HepG2 (cell line): ENCODE measurements at regions not wholly inside any gene's neighbourhood (a gene's known extent, or its start where the extent isn't known, plus 50 kb on each side); places are given as distances from the start of the nearest gene placed in this dataset.

Experiments used
- HOXA3 ChIP-seq: sonication (generic); formaldehyde crosslinking; IDR thresholded peaks from 2 replicates; pipeline ENCODE4 v1.5.0; 2020; ENCODE audit warnings: missing genetic modification reagents
- NR2F2 ChIP-seq: IDR thresholded peaks from 2 replicates; pipeline ENCODE4 v1.6.1; 2012; ENCODE audit warnings: low read depth, inconsistent platforms, borderline replicate concordance
- SATB2 ChIP-seq: sonication (generic); formaldehyde crosslinking; IDR thresholded peaks from 2 replicates; pipeline ENCODE4 v1.5.0; 2020; ENCODE audit warnings: missing genetic modification reagents
- ZBTB7B ChIP-seq: sonication (generic); formaldehyde crosslinking; IDR thresholded peaks from 2 replicates; pipeline ENCODE4 v1.4.0; 2020; ENCODE audit warnings: missing genetic modification reagents
- ZNF274 ChIP-seq: sonication (generic); formaldehyde crosslinking; IDR thresholded peaks from 2 replicates; pipeline ENCODE4 v1.5.1; 2020; ENCODE audit warnings: mild to moderate bottlenecking, missing genetic modification reagents
- ZNF331 ChIP-seq: sonication (generic); formaldehyde crosslinking; IDR thresholded peaks from 2 replicates; pipeline ENCODE4 v1.4.0; 2020; ENCODE audit warnings: missing genetic modification reagents
- ZNF572 ChIP-seq: sonication (generic); formaldehyde crosslinking; IDR thresholded peaks from 2 replicates; pipeline ENCODE4 v1.5.1; 2020; ENCODE audit warnings: mild to moderate bottlenecking, missing genetic modification reagents
- ZNF772 ChIP-seq: sonication (generic); formaldehyde crosslinking; IDR thresholded peaks from 2 replicates; pipeline ENCODE4 v1.5.0; 2020; ENCODE audit warnings: mild to moderate bottlenecking, missing genetic modification reagents
- TF ChIP-seq, protein P1 (sequence below): IDR thresholded peaks from 2 replicates; pipeline ENCODE4 v1.6.1; 2016; ENCODE audit warnings: control low read depth
- TF ChIP-seq, protein P2 (sequence below), 2 experiments: sonication (generic) in 1 of 2; formaldehyde crosslinking in 1 of 2; IDR thresholded peaks; 2 replicates each; pipeline versions ENCODE4 v1.4.0 to v1.6.1; 2018 to 2020; ENCODE audit warnings: missing genetic modification reagents in 2 of 2, borderline replicate concordance in 1 of 2, low read depth in 1 of 2, mild to moderate bottlenecking in 1 of 2, missing biosample characterization in 1 of 2
- TF ChIP-seq, protein P3 (sequence below): sonication (generic); formaldehyde crosslinking; IDR thresholded peaks from 2 replicates; pipeline ENCODE4 v1.8.1; 2023; ENCODE audit warnings: mild to moderate bottlenecking, missing genetic modification reagents

DNA sequence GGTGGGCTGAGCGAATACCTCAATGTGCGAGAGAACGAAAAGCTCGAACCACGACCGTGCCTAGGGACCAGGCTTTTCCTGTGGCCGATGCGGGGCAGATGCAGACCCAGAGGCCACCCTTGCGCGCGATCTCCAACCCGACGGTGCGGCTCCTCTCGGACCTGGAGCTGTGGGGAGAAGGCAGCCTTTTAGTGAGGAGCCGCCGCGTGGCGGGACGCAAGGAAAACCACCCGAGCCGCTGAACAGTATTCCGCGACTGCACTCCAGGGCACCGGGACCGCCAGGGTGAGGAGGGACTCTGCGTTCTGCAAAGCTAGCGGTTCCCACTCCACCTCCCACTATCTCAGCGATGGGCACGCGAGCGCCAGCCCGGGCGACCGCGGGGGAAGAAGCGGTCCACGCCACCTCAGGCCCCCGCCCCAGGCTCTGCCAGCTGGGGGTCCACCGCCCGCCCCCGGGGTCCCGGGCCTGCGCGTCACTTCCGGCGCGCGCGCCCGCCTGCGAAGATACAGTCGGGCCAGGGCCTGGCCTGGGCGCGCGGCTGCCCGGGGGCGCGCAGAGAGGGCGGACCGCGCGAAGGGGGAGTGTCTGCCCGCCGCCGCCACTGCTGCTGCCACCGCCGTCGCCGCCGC lies 66.5 kb upstream of the PRKACB start (continued):
- TF ChIP-seq ZBTB7B (CRISPR knock-in tag) (peak; percentile 95), NR2F2 (no peak), ZNF772 (CRISPR knock-in tag) (0 out of 2 replicates have a peak, but pooled peaks have one; percentile 19), SATB2 (no peak), ZNF572 (peak; percentile 76; the same call in 1 of the 2 replicates), HOXA3 (CRISPR knock-in tag) (peak; percentile 74), ZNF274 (peak; percentile 57; the same call in 1 of the 2 replicates), ZNF331 (CRISPR knock-in tag) (no peak; the same call in 1 of the 2 replicates)
- TF ChIP-seq, protein P1, sequence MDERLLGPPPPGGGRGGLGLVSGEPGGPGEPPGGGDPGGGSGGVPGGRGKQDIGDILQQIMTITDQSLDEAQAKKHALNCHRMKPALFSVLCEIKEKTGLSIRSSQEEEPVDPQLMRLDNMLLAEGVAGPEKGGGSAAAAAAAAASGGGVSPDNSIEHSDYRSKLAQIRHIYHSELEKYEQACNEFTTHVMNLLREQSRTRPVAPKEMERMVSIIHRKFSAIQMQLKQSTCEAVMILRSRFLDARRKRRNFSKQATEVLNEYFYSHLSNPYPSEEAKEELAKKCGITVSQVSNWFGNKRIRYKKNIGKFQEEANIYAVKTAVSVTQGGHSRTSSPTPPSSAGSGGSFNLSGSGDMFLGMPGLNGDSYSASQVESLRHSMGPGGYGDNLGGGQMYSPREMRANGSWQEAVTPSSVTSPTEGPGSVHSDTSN (CRISPR knock-in tag), result no peak
- TF ChIP-seq, protein P2, sequence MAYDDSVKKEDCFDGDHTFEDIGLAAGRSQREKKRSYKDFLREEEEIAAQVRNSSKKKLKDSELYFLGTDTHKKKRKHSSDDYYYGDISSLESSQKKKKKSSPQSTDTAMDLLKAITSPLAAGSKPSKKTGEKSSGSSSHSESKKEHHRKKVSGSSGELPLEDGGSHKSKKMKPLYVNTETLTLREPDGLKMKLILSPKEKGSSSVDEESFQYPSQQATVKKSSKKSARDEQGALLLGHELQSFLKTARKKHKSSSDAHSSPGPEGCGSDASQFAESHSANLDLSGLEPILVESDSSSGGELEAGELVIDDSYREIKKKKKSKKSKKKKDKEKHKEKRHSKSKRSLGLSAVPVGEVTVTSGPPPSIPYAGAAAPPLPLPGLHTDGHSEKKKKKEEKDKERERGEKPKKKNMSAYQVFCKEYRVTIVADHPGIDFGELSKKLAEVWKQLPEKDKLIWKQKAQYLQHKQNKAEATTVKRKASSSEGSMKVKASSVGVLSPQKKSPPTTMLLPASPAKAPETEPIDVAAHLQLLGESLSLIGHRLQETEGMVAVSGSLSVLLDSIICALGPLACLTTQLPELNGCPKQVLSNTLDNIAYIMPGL (CRISPR knock-in tag; IDR thresholded peaks at IDR 0.05; ENCODE audit: borderline replicate concordance in 1 of 2, low read depth in 1 of 2), result peak; percentile 50 to 65
- TF ChIP-seq, protein P3, sequence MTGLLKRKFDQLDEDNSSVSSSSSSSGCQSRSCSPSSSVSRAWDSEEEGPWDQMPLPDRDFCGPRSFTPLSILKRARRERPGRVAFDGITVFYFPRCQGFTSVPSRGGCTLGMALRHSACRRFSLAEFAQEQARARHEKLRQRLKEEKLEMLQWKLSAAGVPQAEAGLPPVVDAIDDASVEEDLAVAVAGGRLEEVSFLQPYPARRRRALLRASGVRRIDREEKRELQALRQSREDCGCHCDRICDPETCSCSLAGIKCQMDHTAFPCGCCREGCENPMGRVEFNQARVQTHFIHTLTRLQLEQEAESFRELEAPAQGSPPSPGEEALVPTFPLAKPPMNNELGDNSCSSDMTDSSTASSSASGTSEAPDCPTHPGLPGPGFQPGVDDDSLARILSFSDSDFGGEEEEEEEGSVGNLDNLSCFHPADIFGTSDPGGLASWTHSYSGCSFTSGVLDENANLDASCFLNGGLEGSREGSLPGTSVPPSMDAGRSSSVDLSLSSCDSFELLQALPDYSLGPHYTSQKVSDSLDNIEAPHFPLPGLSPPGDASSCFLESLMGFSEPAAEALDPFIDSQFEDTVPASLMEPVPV, result peak; percentile 90
